ENCODE measurements at regions not wholly inside any gene's neighbourhood (a gene's known extent, or its start where the extent isn't known, plus 50 kb on each side); places are given as distances from the start of the nearest gene placed in this dataset.
"Not testable (repeated sequence)": the region's sequence is repeated elsewhere in the genome, so short reads cannot be mapped to it uniquely, and the experiment has no call there.

GRCh38 chr3:132987396-132987795 lies 50.8 kb upstream of the TMEM108 start:
- no peak for DNase-seq

GRCh38 chr3:132984181-132984580 lies 54.0 kb upstream of the TMEM108 start:
- DNase-seq = no peak

GRCh38 chr3:132983143-132983770 lies 54.9 kb upstream of the TMEM108 start:
- no peak for DNase-seq

GRCh38 chr3:132981719-132982118 lies 56.5 kb upstream of the TMEM108 start:
- DNase-seq = no peak

- no peak for DNase-seq
Observed at GRCh38 chr3:132980102-132980501, 58.1 kb upstream of the TMEM108 start.

- no peak for DNase-seq
Observed at GRCh38 chr3:132979606-132980005, 58.6 kb upstream of the TMEM108 start.

- DNase-seq = not testable (repeated sequence)
Observed at GRCh38 chr3:132978946-132979345, 59.2 kb upstream of the TMEM108 start.

- DNase-seq = no peak
Observed at GRCh38 chr3:132978464-132978863, 59.7 kb upstream of the TMEM108 start.

- no peak for DNase-seq
Observed at GRCh38 chr3:132974097-132974496, 64.1 kb upstream of the TMEM108 start.

- no peak for DNase-seq
Observed at GRCh38 chr3:132973441-132973840, 64.8 kb upstream of the TMEM108 start.

- no peak for DNase-seq
Observed at GRCh38 chr3:132972333-132972732, 65.9 kb upstream of the TMEM108 start.

GRCh38 chr3:132966374-132966773 lies 71.8 kb upstream of the TMEM108 start:
- DNase-seq = no peak

GRCh38 chr3:132964266-132964665 lies 73.9 kb upstream of the TMEM108 start:
- no peak for DNase-seq

GRCh38 chr3:132963786-132964185 lies 74.4 kb upstream of the TMEM108 start:
- DNase-seq = no peak

GRCh38 chr3:132961991-132962390 lies 76.2 kb upstream of the TMEM108 start:
- DNase-seq = no peak

GRCh38 chr3:132953683-132954082 lies 84.5 kb upstream of the TMEM108 start:
- DNase-seq = no peak

GRCh38 chr3:132927896-132928295 lies 110.3 kb upstream of the TMEM108 start:
- DNase-seq = no peak

GRCh38 chr3:132926098-132926497 lies 112.1 kb upstream of the TMEM108 start:
- DNase-seq = no peak

- no peak for DNase-seq
Observed at GRCh38 chr3:132925256-132925930, 112.8 kb upstream of the TMEM108 start.

GRCh38 chr3:132916096-132916495 lies 122.1 kb upstream of the TMEM108 start:
- DNase-seq = no peak

GRCh38 chr3:132912416-132912753 lies 125.8 kb upstream of the TMEM108 start:
- DNase-seq = no peak

- DNase-seq = no peak
Observed at GRCh38 chr3:132911741-132912415, 126.3 kb upstream of the TMEM108 start.

GRCh38 chr3:132907293-132907692 lies 130.9 kb upstream of the TMEM108 start:
- no peak for DNase-seq

GRCh38 chr3:132900481-132900880 lies 137.7 kb upstream of the TMEM108 start:
- no peak for DNase-seq
